HG03139 (cell line): ENCODE measurements at regions not wholly inside any gene's neighbourhood (a gene's known extent, or its start where the extent isn't known, plus 50 kb on each side); places are given as distances from the start of the nearest gene placed in this dataset.

ENCODE experiments used
- ATAC-seq: cut with Tn5 transposase; IDR thresholded peaks from one replicate; pipeline ENCODE4 v1.9.1; 2021; ENCODE audit not compliant: unreplicated experiment

- no peak for ATAC-seq
Measured at GRCh38 chr16:76222087-76222486, 55.1 kb upstream of the CNTNAP4 start.

DNA sequence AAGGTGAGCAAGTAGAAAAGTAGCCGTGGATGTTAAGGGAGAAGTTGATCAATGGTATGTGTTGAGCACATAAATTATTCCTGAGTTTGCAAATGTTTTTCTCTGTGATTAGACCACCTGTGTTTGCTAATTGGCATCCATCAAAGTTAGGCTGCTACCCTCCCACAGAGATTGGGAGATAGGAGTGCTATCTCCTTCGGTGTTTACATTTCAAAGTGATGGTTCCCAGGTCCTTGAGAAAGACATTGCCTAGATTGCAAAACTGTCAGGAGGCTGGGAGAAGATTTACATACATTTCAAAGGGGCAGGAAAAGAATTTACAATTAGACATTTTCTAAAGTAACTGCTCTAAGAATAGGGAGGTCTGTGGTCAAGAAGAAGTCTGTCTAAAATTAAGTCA, 54.3 kb upstream of the CNTNAP4 start:
- ATAC-seq, result no peak

GRCh38 chr16:76226011-76226410, 51.2 kb upstream of the CNTNAP4 start:
- no peak for ATAC-seq

DNA sequence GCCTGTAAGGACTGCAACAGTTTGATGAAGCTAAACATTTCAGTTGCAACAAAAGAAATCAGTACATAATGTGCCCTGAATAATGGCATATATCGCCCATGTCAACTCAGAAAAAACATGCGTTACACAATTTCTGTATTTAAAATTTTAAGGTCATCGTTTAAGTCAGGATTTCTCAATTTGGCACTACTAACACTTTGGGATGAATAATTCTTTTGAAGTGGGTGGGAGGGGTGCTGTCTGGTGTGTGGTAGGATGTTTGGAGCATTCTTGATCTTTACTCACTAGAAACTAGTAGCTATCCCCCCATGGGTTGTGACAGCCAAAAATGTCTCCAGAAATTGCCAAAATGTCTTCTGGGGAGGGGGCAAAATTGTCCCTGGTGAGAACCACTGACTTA, 50.7 kb upstream of the CNTNAP4 start:
- no peak for ATAC-seq
